HK-2 (cell line): ENCODE measurements at regions not wholly inside any gene's neighbourhood (a gene's known extent, or its start where the extent isn't known, plus 50 kb on each side); places are given as distances from the start of the nearest gene placed in this dataset.

ENCODE experiments used
- DNase-seq: peaks from one replicate; pipeline ENCODE4 v3.0.0-alpha.2; 2018; ENCODE audit not compliant: unreplicated experiment

GRCh38 chr20:57877995-57878394 is 168.2 kb upstream of the PMEPA1 start:
- no peak for DNase-seq

- no peak for DNase-seq
These were observed 167.5 kb upstream of the PMEPA1 start for GRCh38 chr20:57877131-57877824.

GRCh38 chr20:57876163-57876562 is 166.3 kb upstream of the PMEPA1 start:
- DNase-seq, result no peak

- DNase-seq, result no peak
These were observed 164.3 kb upstream of the PMEPA1 start for GRCh38 chr20:57874141-57874540.

- no peak for DNase-seq
These were observed 163.1 kb upstream of the PMEPA1 start for GRCh38 chr20:57872816-57873409.

- DNase-seq, result no peak
These were observed 161.4 kb upstream of the PMEPA1 start for GRCh38 chr20:57871237-57871632.

GRCh38 chr20:57870597-57871236 is 160.9 kb upstream of the PMEPA1 start:
- DNase-seq, result no peak

GRCh38 chr20:57869951-57870315 is 160.1 kb upstream of the PMEPA1 start:
- no peak for DNase-seq

GRCh38 chr20:57869291-57869950 is 159.6 kb upstream of the PMEPA1 start:
- DNase-seq, result no peak

- no peak for DNase-seq
These were observed 158.5 kb upstream of the PMEPA1 start for GRCh38 chr20:57868310-57868709.

GRCh38 chr20:57867807-57868206 is 158.0 kb upstream of the PMEPA1 start:
- DNase-seq, result no peak

GRCh38 chr20:57867181-57867803 is 157.5 kb upstream of the PMEPA1 start:
- DNase-seq, result no peak

GRCh38 chr20:57866250-57867106 is 156.7 kb upstream of the PMEPA1 start:
- DNase-seq, result no peak

GRCh38 chr20:57865266-57865665 is 155.5 kb upstream of the PMEPA1 start:
- DNase-seq, result no peak

GRCh38 chr20:57860576-57860975 is 150.8 kb upstream of the PMEPA1 start:
- DNase-seq, result no peak

GRCh38 chr20:57857969-57858368 is 148.2 kb upstream of the PMEPA1 start:
- no peak for DNase-seq

- no peak for DNase-seq
These were observed 147.3 kb upstream of the PMEPA1 start for GRCh38 chr20:57857118-57857517.

GRCh38 chr20:57856658-57857057 is 146.8 kb upstream of the PMEPA1 start:
- DNase-seq, result no peak

- DNase-seq, result no peak
These were observed 142.0 kb upstream of the PMEPA1 start for GRCh38 chr20:57851796-57852195.

- no peak for DNase-seq
These were observed 141.3 kb upstream of the PMEPA1 start for GRCh38 chr20:57851025-57851682.
